Jurkat, Clone E6-1 (cell line): ENCODE measurements at regions not wholly inside any gene's neighbourhood (a gene's known extent, or its start where the extent isn't known, plus 50 kb on each side); places are given as distances from the start of the nearest gene placed in this dataset.
"Not testable (repeated sequence)": the region's sequence is repeated elsewhere in the genome, so short reads cannot be mapped to it uniquely, and the experiment has no call there.

Experiments
- DNase-seq: peaks from one replicate; pipeline ENCODE4 v3.0.0-alpha.2; 2011; ENCODE audit warnings: low read depth, low spot score
- H3K4me3 ChIP-seq: 2 replicates; pipeline ENCODE4 v1.5.1; 2011; ENCODE audit warnings: mild to moderate bottlenecking, low read length, control low read depth, moderate library complexity

GRCh38 chr5:97458851-97459250, 275.8 kb upstream of the RIOK2 start:
- no peak overlapping the region for H3K4me3 ChIP-seq
- DNase-seq = no peak

GRCh38 chr5:97471951-97472350, 288.9 kb upstream of the RIOK2 start:
- no peak for DNase-seq
- no peak overlapping the region for H3K4me3 ChIP-seq

GRCh38 chr5:97475847-97476246, 292.8 kb upstream of the RIOK2 start:
- no peak for DNase-seq
- no peak overlapping the region for H3K4me3 ChIP-seq

- no peak for DNase-seq
- H3K4me3 ChIP-seq = no peak overlapping the region
These were observed 293.9 kb upstream of the RIOK2 start for GRCh38 chr5:97476852-97477534.

- H3K4me3 ChIP-seq = no peak overlapping the region
- DNase-seq = no peak
These were observed 295.4 kb upstream of the RIOK2 start for GRCh38 chr5:97478483-97478882.

- no peak for DNase-seq
- H3K4me3 ChIP-seq = no peak overlapping the region
These were observed 297.3 kb upstream of the RIOK2 start for GRCh38 chr5:97480313-97480712.

GRCh38 chr5:97488126-97488668, 305.1 kb upstream of the RIOK2 start:
- H3K4me3 ChIP-seq = no peak overlapping the region
- no peak for DNase-seq

GRCh38 chr5:97489010-97489840, 306.2 kb upstream of the RIOK2 start:
- H3K4me3 ChIP-seq = no peak overlapping the region
- no peak for DNase-seq

GRCh38 chr5:97494465-97494864, 311.4 kb upstream of the RIOK2 start:
- no peak for DNase-seq
- H3K4me3 ChIP-seq = no peak overlapping the region

GRCh38 chr5:97495301-97495700, 312.3 kb upstream of the RIOK2 start:
- DNase-seq = no peak
- no peak overlapping the region for H3K4me3 ChIP-seq

- H3K4me3 ChIP-seq = no peak overlapping the region
- DNase-seq = no peak
These were observed 313.0 kb upstream of the RIOK2 start for GRCh38 chr5:97496037-97496436.

- no peak overlapping the region for H3K4me3 ChIP-seq
- no peak for DNase-seq
These were observed 315.6 kb upstream of the RIOK2 start for GRCh38 chr5:97498657-97499056.

- no peak for DNase-seq
- no peak overlapping the region for H3K4me3 ChIP-seq
These were observed 316.6 kb upstream of the RIOK2 start for GRCh38 chr5:97499605-97500004.

GRCh38 chr5:97501286-97501964, 318.4 kb upstream of the RIOK2 start:
- DNase-seq = no peak
- no peak overlapping the region for H3K4me3 ChIP-seq

- DNase-seq = no peak
- H3K4me3 ChIP-seq = no peak overlapping the region
These were observed 318.9 kb upstream of the RIOK2 start for GRCh38 chr5:97501965-97502305.

GRCh38 chr5:97508864-97509263, 325.8 kb upstream of the RIOK2 start:
- DNase-seq = no peak
- no peak overlapping the region for H3K4me3 ChIP-seq

- H3K4me3 ChIP-seq, DNase-seq: not testable (repeated sequence)
These were observed 336.5 kb upstream of the RIOK2 start for GRCh38 chr5:97519565-97519964.

- not testable (repeated sequence) for DNase-seq, H3K4me3 ChIP-seq
These were observed 340.3 kb upstream of the RIOK2 start for GRCh38 chr5:97523336-97523735.

GRCh38 chr5:97525780-97526179, 342.7 kb upstream of the RIOK2 start:
- no peak for DNase-seq
- no peak overlapping the region for H3K4me3 ChIP-seq

- no peak for DNase-seq
- no peak overlapping the region for H3K4me3 ChIP-seq
These were observed 345.9 kb upstream of the RIOK2 start for GRCh38 chr5:97528941-97529340.
